SK-N-SH (cell line): ENCODE measurements at regions not wholly inside any gene's neighbourhood (a gene's known extent, or its start where the extent isn't known, plus 50 kb on each side); places are given as distances from the start of the nearest gene placed in this dataset.

ENCODE experiments used
- CTCF ChIA-PET: fragments of 300-600, 350-600 bp; formaldehyde crosslinking; extraction: SDS; loops from one replicate; lab custom pipeline; 2021; lab: Yijun Ruan, JAX
- POLR2A ChIA-PET: fragments of 350-600 bp; sonication (Branson Sonifier 250); formaldehyde crosslinking; extraction: SDS; loops from one replicate; lab custom pipeline; 2020; ENCODE audit warnings: antibody characterized with exemption, inconsistent platforms; lab: Yijun Ruan, JAX
- DNase-seq: peaks from one replicate; pipeline ENCODE4 v3.0.0; 2012
- H2AFZ ChIP-seq: fragments of 200-600 bp; sonication (generic); 2 replicates; pipeline ENCODE4 v1.8.1; 2016; ENCODE audit warnings: antibody characterized with exemption, mild to moderate bottlenecking, low read depth
- H3F3A ChIP-seq: fragments of 200-600 bp; sonication (generic); replicated peaks from 2 replicates; pipeline ENCODE3; 2016; ENCODE audit warnings: antibody characterized with exemption, mild to moderate bottlenecking; ENCODE audit not compliant: insufficient read depth
- H3K27ac ChIP-seq, 2 experiments: fragments of 200-500 bp in 1 of 2; fragments of 200-600 bp in 1 of 2; sonication (Bioruptor generic) in 1 of 2; sonication (generic), shearing (Covaris generic) in 1 of 2; 2 replicates each; pipeline versions ENCODE4 v1.5.1 to v1.6.1; 2014 to 2016; ENCODE audit warnings: low read depth in 2 of 2, inconsistent platforms in 1 of 2, low read length in 1 of 2, mild to moderate bottlenecking in 1 of 2, mixed read lengths in 1 of 2
- H3K27me3 ChIP-seq: fragments of 200-600 bp; sonication (generic), shearing (Covaris generic); 2 replicates; pipeline ENCODE4 v1.6.1; 2016; ENCODE audit warnings: mixed run types; ENCODE audit not compliant: insufficient read depth
- H3K36me3 ChIP-seq, 2 experiments: fragments of 200-500 bp in 1 of 2; fragments of 200-600 bp in 1 of 2; sonication (Bioruptor generic) in 1 of 2; sonication (generic) in 1 of 2; replicated peaks in 1 of 2; 2 replicates each; pipeline versions ENCODE3 to v1.5.1; 2014 to 2016; ENCODE audit warnings: low read length in 1 of 2, mild to moderate bottlenecking in 1 of 2; ENCODE audit not compliant: insufficient read depth in 2 of 2, control insufficient read depth in 1 of 2
- H3K4me1 ChIP-seq, 2 experiments: fragments of 200-500 bp in 1 of 2; fragments of 200-600 bp in 1 of 2; sonication (Bioruptor generic) in 1 of 2; sonication (generic), shearing (Covaris generic) in 1 of 2; 2 replicates each; pipeline versions ENCODE4 v1.5.1 to v1.6.1; 2014 to 2016; ENCODE audit warnings: low read depth in 1 of 2, low read length in 1 of 2, mixed run types in 1 of 2; ENCODE audit not compliant: insufficient read depth in 2 of 2, control insufficient read depth in 1 of 2
- H3K4me2 ChIP-seq: fragments of 200-600 bp; sonication (generic), shearing (Covaris generic); 2 replicates; pipeline ENCODE4 v1.6.1; 2017; ENCODE audit warnings: mixed run types
- H3K4me3 ChIP-seq, 2 experiments: fragments of 200-500 bp in 1 of 2; fragments of 200-600 bp in 1 of 2; sonication (Bioruptor generic) in 1 of 2; sonication (generic), shearing (Covaris generic) in 1 of 2; 2 replicates each; pipeline versions ENCODE4 v1.5.1 to v1.8.1; 2014 to 2016; ENCODE audit warnings: low read depth in 2 of 2, inconsistent platforms in 1 of 2, low read length in 1 of 2, mild to moderate bottlenecking in 1 of 2, mixed read lengths in 1 of 2, moderate library complexity in 1 of 2
- H3K79me2 ChIP-seq: fragments of 200-600 bp; sonication (generic); 2 replicates; pipeline ENCODE4 v1.8.1; 2017; ENCODE audit warnings: mild to moderate bottlenecking; ENCODE audit not compliant: insufficient read depth
- H3K9ac ChIP-seq: fragments of 200-600 bp; sonication (generic); 2 replicates; pipeline ENCODE4 v1.6.1; 2017; ENCODE audit warnings: mixed run types
- H3K9me2 ChIP-seq: fragments of 200-600 bp; sonication (generic); 2 replicates; pipeline ENCODE4 v1.6.1; 2017; ENCODE audit warnings: mixed run types
- H3K9me3 ChIP-seq: fragments of 200-600 bp; sonication (generic); 2 replicates; pipeline ENCODE4 v1.6.1; 2017; ENCODE audit warnings: mixed run types, mild to moderate bottlenecking, moderate library complexity
- H4K20me1 ChIP-seq: fragments of 200-600 bp; sonication (generic); 2 replicates; pipeline ENCODE4 v1.6.1; 2017; ENCODE audit warnings: mild to moderate bottlenecking, mixed run types; ENCODE audit not compliant: insufficient read depth
- CHD2 ChIP-seq: fragments of 150-350 bp; IDR thresholded peaks from 2 replicates; pipeline ENCODE4 v1.6.1; 2018; ENCODE audit warnings: low read length; ENCODE audit not compliant: partially characterized antibody
- ELF1 ChIP-seq: IDR thresholded peaks from 2 replicates; pipeline ENCODE4 v1.4.0; 2012
- FOSL2 ChIP-seq: IDR thresholded peaks from 2 replicates; pipeline ENCODE4 v1.4.0; 2012; ENCODE audit warnings: low read depth, mild to moderate bottlenecking, moderate library complexity, borderline replicate concordance
- GATA2 ChIP-seq: sonication (generic); formaldehyde crosslinking; IDR thresholded peaks from 2 replicates; pipeline ENCODE4 v1.5.0; 2020; ENCODE audit warnings: mild to moderate bottlenecking, missing genetic modification reagents
- MEF2A ChIP-seq: IDR thresholded peaks from 2 replicates; pipeline ENCODE4 v1.4.0; 2012; ENCODE audit warnings: low read depth, borderline replicate concordance
- NRF1 ChIP-seq: IDR thresholded peaks from 2 replicates; pipeline ENCODE4 v1.6.1; 2012; ENCODE audit warnings: low read depth, mild to moderate bottlenecking, low read length
- PBX3 ChIP-seq: IDR thresholded peaks from 2 replicates; pipeline ENCODE4; 2012
- RAD21 ChIP-seq: IDR thresholded peaks from 2 replicates; pipeline ENCODE4 v1.6.1; 2012; ENCODE audit warnings: mild to moderate bottlenecking, low read length
- RCOR1 ChIP-seq: fragments of 150-350 bp; IDR thresholded peaks from 2 replicates; pipeline ENCODE4 v1.6.1; 2017; ENCODE audit warnings: antibody characterized with exemption, low read length
- RXRA ChIP-seq: IDR thresholded peaks from 2 replicates; pipeline ENCODE4 v1.4.0; 2012; ENCODE audit warnings: low read depth, mild to moderate bottlenecking, borderline replicate concordance
- SIN3A ChIP-seq: IDR thresholded peaks from 2 replicates; pipeline ENCODE4 v1.6.1; 2012; ENCODE audit warnings: low read depth, mild to moderate bottlenecking, low read length, moderate library complexity, borderline replicate concordance
- TEAD4 ChIP-seq: IDR thresholded peaks from 2 replicates; pipeline ENCODE4 v1.4.0; 2012; ENCODE audit warnings: mild to moderate bottlenecking, borderline replicate concordance; ENCODE audit not compliant: insufficient read depth
- USF2 ChIP-seq: fragments of 150-350 bp; IDR thresholded peaks from 2 replicates; pipeline ENCODE4 v1.6.1; 2017; ENCODE audit warnings: antibody characterized with exemption, low read length, low read depth, borderline replicate concordance
- YY1 ChIP-seq: IDR thresholded peaks from 2 replicates; pipeline ENCODE4 v1.4.0; 2012; ENCODE audit warnings: low read depth, mild to moderate bottlenecking
- WGBS: methylation state at CpG from one replicate; pipeline ENCODE4 v1.1.6; 2017; ENCODE audit warnings: low lambda C conversion rate; 5-methylcytosine and 5-hydroxymethylcytosine counted together
- TF ChIP-seq, protein P1 (sequence below): IDR thresholded peaks from 2 replicates; pipeline ENCODE4 v1.4.0; 2012; ENCODE audit warnings: low read depth, borderline replicate concordance
- TF ChIP-seq, protein P2 (sequence below): fragments of 150-350 bp; IDR thresholded peaks from 2 replicates; pipeline ENCODE4 v1.6.1; 2016; ENCODE audit warnings: mild to moderate bottlenecking, low read depth, low read length

DNA sequence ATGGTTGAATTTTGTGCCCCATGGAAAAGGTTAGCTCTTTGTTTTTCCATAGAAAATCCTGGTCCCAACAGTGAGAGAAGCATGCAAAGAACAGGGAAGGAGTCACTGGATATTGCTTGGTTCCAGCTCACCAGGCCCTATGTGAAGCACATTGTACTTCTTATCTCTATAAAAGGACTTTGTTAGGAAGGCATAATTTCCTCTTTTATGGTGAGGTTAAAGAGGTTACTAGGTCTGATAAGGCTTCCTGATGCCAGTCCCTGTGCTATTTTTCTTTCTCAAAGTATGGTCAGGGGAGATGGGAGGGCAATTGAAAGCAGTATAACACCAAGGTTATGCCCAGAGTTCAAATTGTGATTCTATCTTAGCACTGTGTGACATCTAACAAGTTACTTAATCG is 162.6 kb downstream of the KIF18A start:
- H3K4me2 ChIP-seq: no peak overlapping the region
- no peak overlapping the region for H3K4me3 ChIP-seq
- H3K27me3 ChIP-seq: no peaks in the 10 kb centered on the region
- CTCF ChIA-PET: interaction anchor here (1.0 kb wide), 1 partner anchor 14 kb away, joined by 3 read pairs; no protein-coding TSS in a partner anchor
- H3K4me1 ChIP-seq: no peaks in the 10 kb centered on the region
- DNase-seq: no peak
- no peak overlapping the region for H3K27ac ChIP-seq
- no peaks in the 10 kb centered on the region for H3K36me3 ChIP-seq
- no peaks in the 10 kb centered on the region for H4K20me1 ChIP-seq
- H3K9me3 ChIP-seq: no peaks in the 10 kb centered on the region
- POLR2A ChIA-PET: no interaction called here
- TF ChIP-seq RCOR1 (no peak), MEF2A (no peak), FOSL2 (no peak), CHD2 (no peak)
- H3F3A ChIP-seq: no peaks in the 10 kb centered on the region
- H3K9me2 ChIP-seq: no peaks in the 10 kb centered on the region
- no peak overlapping the region for H3K9ac ChIP-seq
- H3K79me2 ChIP-seq: no peaks in the 10 kb centered on the region
- 56% methylated on average over 1 of the region's 1 CpG for WGBS
- no peak overlapping the region for H2AFZ ChIP-seq

DNA sequence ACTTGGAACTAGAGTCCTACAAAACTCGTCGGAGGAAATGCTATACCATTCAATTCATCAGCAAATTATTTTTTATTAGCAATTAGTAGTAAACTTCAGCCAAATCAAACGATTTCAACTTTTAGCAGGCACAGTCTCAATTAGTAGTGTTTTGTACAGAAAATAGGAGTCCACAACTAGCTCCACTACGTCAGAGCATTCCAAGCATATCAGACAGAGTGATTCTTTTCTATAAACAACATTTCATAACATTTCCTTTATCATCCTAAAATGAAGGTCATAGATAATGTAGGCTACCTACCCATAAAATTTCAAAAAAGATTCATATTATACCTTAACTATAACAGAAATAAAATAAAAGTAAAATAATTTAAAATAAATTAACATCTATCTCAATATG is 169.9 kb downstream of the KIF18A start:
- Histone ChIP-seq H3K27ac (no peak overlapping the region), H3K9me2 (no peaks in the 10 kb centered on the region), H3K9ac (no peak overlapping the region), H3K36me3 (no peaks in the 10 kb centered on the region), H3K27me3 (no peaks in the 10 kb centered on the region), H3K4me3 (no peak overlapping the region), H2AFZ (no peak overlapping the region), H4K20me1 (no peaks in the 10 kb centered on the region), H3K4me2 (no peak overlapping the region), H3K9me3 (no peaks in the 10 kb centered on the region), H3F3A (peaks cover 25% of the 10 kb centered on the region), H3K4me1 (peaks cover 0 to 17% of the 10 kb centered on the region in 2 experiments; a peak in 2 of 4 replicates), H3K79me2 (no peaks in the 10 kb centered on the region)
- POLR2A ChIA-PET: no interaction called here
- DNase-seq: no peak
- no peak for TF ChIP-seq RXRA
- TF ChIP-seq CHD2: no peak
- no peak for TF ChIP-seq TEAD4
- no peak for TF ChIP-seq RAD21
- TF ChIP-seq MEF2A: no peak
- TF ChIP-seq PBX3: no peak
- no peak for TF ChIP-seq SIN3A
- no peak for TF ChIP-seq USF2
- TF ChIP-seq YY1: no peak
- TF ChIP-seq, protein P1, sequence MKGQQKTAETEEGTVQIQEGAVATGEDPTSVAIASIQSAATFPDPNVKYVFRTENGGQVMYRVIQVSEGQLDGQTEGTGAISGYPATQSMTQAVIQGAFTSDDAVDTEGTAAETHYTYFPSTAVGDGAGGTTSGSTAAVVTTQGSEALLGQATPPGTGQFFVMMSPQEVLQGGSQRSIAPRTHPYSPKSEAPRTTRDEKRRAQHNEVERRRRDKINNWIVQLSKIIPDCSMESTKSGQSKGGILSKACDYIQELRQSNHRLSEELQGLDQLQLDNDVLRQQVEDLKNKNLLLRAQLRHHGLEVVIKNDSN: no peak
- TF ChIP-seq NRF1: no peak
- TF ChIP-seq FOSL2: no peak
- TF ChIP-seq ELF1: no peak
- no peak for TF ChIP-seq GATA2
- TF ChIP-seq, protein P2, sequence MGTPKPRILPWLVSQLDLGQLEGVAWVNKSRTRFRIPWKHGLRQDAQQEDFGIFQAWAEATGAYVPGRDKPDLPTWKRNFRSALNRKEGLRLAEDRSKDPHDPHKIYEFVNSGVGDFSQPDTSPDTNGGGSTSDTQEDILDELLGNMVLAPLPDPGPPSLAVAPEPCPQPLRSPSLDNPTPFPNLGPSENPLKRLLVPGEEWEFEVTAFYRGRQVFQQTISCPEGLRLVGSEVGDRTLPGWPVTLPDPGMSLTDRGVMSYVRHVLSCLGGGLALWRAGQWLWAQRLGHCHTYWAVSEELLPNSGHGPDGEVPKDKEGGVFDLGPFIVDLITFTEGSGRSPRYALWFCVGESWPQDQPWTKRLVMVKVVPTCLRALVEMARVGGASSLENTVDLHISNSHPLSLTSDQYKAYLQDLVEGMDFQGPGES: no peak
- CTCF ChIA-PET: no interaction called here
- WGBS: 50% methylated on average over 4 of the region's 4 CpGs
